HG03432 (cell line): ENCODE measurements at regions not wholly inside any gene's neighbourhood (a gene's known extent, or its start where the extent isn't known, plus 50 kb on each side); places are given as distances from the start of the nearest gene placed in this dataset.

Source experiments
- ATAC-seq: cut with Tn5 transposase; IDR thresholded peaks from one replicate; pipeline ENCODE4 v1.9.1; 2021; ENCODE audit warnings: mild to moderate bottlenecking, moderate library complexity; ENCODE audit not compliant: unreplicated experiment

DNA sequence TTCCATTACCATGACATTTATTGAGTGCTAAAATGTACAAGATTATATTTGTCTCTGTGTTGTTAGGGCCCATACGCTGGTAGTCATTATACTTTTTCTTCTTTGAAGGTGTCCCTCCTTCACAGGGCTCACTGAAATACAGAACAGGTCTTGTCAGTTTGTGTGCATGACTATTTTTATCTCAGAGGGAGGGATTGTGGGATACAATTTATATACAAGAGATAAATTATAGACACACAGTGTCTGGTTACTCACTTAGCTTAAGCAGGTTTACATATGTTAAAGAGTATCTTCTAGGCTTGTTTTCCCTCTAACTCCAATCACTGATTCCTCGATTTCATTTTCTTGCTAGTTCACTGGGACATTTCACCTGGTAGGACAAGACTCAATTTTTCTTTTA is 143.3 kb upstream of the GUCY1A1 start:
- no peak for ATAC-seq

DNA sequence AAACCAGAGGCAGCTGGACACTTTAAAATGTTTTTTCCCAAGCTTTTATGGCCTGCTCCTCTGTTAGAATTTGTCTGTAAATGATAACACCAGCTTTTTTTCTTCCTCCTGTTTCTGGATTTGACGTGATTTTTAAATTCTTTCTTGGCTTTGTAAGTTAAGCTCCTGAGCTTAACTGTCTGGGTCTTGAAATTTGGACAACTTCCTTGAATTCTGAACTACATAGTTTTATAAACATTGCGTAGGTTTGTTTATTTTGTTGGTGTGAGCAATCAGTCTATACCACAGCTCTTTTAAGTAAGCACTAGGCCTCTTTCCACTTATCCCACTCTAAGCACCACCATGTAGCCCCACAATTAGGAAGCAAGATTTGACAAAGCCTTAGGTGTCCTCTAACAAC is 144.4 kb upstream of the GUCY1A1 start:
- no peak for ATAC-seq

DNA sequence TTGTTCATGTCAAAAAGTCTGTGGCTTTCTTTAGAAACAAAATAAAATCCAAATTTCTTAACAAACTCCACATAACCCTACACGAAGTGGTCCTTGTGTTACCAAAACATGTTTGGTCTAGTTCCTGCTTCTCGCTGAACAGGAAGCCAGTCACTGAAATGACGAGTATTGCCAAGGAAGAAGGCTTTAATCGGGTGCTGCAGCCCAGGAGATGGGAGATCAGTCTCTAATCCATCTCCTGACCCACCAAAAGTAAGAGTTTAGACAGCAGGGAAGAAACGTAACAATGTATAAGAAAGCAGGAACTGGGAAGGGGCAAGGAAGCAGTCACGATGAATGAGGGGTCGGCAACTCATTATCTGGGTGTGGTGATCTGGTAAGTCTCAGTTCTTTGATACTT is 144.6 kb upstream of the MAP9 start:
- no peak for ATAC-seq

DNA sequence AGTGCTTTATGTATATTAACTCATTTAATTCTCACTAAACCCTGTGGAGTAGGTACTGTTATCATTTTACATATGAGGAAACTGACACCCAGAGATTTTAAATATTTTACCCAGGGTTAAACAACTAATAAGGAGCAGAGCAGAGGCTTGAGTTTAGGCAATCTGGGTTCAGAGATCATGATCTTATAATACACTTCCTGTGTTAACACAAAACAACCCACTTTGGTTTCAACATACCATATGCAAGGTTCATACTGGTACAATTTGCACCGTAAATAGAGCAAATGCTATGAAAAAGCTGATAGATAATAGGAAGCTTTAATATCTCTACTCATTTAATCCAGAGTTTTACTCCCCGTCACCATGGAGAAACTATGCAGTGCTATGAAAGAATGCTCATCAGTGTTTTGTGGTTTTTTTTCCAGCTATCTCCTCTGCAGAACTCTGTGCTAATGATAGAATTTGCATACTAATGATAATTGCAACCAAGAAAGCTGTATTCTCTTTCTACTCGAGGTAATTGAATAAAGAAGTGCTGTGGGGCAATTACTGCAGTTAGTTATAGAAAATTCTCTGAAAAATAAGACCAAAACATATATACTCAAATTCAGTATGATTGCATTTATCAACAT is 138.8 kb upstream of the MAP9 start:
- ATAC-seq: no peak

DNA sequence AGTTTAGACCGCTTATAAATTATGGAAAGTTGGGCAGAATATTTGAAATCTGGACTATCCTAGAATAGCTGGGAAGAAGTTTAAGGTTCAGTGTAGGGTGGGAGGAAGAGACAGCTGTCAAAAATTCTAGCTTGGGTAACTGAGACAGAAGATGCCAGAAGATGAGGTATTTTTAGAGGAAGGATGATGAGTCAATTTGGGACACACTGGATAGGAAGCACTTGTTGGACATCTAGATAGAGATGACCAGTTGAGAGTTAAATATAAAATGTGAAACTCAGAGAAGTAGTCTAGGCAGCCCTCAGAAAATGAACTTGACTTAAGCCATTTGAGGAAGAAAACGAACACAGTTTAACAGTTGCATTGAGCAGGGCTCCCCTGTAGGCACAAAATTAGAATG is 137.9 kb upstream of the MAP9 start:
- no peak for ATAC-seq

DNA sequence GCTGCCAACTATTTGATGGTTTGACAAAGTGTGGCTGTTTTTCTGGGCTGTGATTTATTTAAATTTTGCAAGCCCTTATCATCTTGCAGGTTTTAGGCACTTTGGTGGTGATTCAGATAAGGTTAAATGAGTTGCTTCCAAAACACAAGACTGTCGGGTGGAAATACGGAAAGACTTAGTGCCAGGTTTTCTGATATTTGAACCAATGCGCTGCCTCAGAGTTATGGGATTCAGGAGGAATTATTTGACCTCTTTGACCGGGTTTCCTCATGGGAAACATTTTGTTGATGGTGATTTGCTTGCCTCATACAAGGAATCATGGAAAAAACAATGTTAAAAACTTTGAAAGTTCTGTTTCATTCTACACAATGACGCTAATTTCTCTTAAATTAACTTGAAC is 136.1 kb upstream of the MAP9 start:
- ATAC-seq: no peak

DNA sequence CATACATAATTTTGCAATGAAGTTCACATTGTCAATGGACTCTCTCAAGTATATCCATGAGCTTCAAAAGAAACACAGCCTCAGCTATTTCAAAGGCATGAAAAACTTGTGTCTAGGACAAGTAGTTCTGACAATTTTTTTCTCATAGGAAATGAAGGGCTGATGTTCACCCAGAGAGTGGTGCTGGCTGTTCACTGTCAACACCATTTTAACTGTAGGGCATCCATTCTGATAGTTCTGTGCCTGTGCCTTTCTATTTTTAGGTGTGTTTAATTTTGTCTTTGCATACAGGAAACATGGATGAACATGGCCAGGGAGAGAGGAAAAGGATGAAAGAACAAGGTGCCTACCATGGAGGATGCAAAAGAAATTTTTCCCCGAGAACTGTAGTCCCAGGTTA is 135.3 kb upstream of the MAP9 start:
- ATAC-seq: no peak

DNA sequence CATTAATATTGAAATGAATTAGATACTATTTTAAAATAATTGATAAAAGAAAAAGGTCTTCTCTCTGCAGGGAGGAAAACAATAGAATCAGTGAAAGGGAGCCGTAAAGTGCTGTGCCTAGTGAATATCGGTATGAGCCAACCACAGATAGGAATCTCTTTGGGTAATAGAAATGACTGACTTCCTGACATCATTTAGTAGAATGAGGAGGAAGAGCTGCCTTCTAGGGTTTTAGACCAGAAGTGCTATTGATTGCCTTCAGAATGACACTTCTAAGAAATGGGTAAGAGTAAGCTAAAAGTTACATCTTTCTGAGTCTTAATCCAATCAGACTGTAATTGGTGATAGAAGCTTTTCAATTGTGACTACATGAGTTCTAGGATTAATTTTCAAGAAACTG is 134.0 kb upstream of the MAP9 start:
- no peak for ATAC-seq

DNA sequence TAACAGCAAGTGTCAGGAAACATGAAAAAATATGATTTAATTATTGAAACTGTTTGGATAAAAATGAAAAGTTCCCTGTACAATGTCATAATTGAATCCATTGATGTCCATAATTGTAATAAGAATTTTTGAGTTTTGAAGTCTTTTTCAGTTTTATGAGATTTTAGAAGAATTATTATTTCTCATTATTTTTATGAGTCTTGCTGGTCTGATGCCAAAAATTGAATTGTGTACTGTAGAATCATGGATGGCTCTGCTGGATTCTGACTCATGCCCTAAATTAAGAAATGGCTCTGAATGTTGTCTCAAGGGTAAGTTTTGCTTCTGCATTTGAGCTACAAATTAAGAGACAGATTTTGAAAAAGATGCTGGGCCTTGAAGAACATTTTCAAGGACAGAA is 132.8 kb upstream of the MAP9 start:
- no peak for ATAC-seq

DNA sequence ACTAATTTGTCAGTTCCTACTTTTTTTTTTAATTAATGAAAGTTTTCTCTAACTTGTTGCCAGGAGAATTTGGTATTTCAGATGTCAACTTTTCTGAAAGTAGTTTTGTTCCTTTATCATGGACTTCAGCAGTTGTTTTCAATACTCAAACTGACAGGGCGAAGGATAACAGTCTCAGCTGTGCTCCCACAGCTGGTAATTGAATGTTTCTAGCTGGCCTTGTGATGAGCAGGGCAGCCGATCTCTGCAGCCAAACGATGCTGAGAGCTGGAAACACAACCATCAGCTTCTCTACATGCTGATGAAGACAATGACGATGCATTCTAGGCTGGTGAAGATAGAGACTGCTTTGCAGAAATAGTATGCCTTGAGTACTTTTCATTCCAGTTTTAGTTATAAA is 130.0 kb upstream of the MAP9 start:
- ATAC-seq: no peak

DNA sequence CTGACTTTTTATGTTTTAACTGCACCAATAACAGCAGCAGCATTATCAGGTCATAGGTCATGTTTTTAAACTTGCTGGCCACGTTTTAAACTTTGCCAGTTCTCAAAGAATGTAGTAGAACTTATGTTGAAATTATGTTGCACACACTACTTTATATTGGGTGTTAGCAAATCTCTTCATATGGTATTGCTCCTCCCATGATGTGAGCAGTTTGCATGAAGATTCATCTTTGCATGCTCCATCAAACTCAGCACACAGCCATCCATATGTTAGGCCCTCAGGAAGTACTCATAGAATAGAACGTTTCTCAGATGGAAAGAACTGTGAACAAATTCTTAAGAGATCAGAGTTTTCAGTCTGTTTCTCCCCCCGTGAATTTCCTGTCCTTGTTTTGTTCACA is 128.6 kb upstream of the MAP9 start:
- no peak for ATAC-seq

DNA sequence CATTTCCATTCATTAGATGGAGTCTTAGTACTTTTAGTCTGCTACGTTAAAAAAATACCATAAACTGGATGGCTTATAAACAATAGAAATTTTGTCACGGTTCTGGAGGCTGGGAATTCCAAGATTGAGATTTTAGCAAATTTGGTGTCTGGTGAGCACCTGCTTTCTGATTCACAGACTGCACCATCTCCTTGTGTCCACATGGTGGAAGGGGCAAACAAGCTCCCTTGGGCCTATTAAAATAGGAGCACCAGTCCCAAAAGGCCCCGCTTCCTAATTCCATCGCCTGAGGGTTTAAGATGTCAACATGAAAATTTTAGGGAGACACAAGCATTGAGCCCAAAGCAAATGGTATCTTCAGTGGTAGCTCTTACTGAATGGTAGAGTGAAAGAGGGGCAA is 120.5 kb upstream of the MAP9 start:
- no peak for ATAC-seq

DNA sequence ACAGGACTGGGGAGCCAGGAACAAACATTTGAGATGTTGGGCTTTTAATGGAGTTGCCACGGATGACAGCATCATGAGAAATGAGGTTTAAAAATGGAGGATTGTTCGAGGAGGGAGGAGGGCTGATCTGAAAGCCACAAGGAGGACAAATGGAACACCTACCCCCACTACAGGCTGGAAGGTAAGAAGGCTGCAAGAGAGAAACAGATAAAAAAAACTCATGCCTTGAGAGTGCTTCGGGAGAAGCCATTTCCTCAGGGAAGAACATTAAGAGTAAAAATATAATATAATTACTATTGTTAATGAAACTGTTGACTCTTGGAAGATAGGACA is 119.5 kb upstream of the MAP9 start:
- no peak for ATAC-seq

DNA sequence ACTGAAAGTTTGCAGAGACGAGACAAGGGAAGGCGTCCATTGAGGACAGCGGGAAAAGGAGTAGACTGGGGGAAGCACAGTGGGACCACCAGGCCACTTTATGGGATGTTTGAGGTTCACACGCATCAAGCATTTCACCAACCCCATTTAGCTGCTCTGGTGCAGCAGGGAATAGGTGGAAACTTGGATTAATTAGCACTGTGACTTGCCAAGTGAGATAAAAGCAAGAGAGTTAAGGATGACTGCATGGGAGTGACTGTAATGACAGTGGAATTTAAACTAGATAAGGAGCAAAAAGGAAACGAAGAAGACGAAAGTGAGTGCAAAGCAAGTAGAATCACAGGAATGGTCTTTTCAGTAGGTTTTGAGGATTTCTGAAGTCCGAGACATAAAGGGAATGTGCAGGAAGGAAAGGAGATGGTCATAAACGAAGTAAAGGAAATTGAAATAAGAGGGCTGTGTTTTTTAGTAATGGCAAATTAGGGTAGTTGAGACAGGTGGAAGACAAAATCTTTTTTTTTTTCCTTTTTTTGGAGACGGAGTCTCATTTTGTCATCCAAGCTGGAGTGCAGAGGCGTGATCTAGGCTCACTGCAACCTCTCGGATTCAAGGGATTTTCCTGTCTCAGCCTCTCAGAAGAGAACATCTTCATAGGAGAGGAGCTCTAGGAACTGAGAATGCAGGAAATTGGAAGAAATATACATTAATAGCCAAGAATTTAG is 119.0 kb upstream of the MAP9 start:
- no peak for ATAC-seq

DNA sequence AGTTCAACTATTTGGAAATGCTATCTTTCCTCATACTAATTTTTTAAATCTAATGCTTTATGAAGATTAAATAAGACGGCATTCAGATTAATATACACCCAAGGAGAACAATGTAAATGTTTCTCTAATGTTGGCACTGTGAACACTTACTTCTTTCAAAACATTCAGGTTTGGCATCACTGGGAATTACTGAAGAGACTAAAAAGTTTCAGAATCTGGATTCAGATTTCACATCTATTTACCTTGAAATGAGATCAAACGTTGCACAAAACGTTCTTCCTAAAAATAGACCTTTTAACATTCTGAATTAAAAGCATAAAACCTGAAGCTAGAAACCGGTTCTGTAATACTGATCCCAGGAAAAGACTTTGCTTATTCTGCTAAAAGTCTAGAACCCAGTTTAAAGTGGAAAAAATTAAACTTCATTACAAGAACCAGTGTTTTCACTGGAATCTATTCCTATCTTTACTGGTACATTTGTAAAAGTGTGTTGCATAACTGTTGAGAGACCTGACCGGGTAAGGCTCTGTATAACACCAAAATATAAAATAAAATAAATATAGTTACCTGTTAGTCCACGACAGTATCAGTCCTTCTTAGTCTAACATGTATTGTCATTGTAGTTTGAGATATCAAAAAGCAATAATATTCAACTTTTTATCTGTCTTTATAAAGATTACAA is 117.4 kb upstream of the MAP9 start:
- no peak for ATAC-seq

DNA sequence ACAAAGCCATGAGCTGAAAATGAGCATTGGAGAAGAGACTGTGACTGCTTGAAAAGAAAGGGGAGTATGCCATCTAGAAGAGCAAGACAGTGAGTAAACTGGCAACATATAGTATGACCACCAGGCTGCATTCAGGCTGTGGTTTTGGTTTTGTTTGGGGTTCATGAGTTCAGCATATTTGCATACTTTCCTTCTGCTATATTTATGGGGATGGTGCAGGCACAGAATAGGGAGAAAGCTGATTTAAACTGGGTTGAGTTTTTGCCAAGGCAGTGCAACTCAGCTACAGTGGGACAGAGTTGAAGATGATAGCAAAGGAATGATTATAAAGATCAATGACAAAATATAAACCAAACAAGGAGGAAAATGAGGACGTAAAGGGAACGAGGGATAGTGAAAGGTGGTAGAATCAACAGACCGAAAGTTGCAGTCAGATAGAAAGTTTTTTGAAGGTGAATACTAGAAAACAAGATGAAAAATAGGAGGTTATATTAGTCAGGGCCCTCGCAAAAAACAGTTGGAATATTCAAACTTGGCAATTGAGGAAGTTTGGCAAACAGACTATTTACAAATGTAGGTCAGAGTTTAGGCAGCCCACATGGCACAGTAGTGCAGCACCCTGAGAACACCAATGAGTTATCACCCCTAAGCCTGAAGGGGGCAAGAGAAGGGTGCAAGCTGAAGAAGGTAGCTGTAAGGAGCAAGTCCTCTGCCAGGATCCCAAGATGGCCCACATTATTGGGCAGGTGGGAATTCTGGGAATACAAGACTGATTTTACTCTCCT is 114.8 kb upstream of the MAP9 start:
- peak; percentile 98 for ATAC-seq

DNA sequence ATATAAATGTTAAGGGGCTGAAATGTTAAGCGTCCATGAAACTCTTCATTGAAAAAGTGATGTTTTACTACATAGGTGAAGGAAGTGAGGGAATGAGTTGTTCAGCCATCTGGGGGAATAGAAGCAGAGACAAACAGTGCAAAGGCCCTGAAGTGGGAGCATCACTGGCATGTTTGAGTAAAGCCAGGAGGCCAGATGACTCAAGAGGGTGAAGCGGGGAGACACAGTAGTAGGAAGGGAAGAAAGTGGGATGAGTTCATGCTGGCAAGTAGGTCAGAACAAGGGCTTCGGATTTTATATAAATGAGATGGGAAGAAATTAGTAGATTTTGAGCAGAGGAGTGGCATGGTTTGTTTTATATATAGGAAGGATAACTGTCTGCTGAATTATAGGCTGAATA is 112.5 kb upstream of the MAP9 start:
- ATAC-seq: no peak

DNA sequence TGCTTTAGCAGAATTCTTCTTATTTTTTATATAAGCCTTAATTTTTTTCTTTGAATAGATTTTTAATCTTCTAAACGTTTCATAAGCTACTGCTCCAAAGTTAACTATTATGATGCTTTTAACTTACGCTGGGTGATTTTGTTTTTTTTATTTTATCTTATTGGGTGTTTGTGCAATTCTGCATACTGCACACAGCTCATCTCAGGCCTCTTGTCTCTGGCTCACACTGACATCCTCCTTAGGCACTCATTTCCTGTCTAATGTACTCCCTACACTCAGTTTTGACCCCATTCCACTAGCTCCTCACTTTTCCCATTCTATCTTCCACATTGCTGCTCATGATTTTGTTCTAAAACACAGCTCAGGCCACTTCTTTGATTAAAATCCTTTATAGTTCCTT is 111.9 kb upstream of the MAP9 start:
- no peak for ATAC-seq

DNA sequence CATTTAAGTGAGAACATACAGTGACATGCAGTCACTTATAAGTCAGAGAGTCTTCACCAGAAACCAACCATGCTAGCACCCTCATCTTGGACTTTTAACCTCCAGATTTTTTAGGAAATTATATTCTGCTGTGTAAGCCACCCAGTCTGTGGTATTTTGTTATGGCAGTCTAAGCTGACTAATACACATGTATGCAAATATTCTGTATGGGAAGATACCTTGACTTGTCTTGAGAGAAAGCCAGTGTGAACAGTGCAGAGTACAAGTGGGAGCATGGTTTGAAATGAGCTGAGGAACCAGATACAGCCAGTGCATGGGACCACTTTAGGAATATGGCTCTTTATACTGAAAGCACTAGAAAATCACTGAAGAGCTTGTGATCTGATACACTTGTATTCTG is 110.4 kb upstream of the MAP9 start:
- ATAC-seq: no peak

DNA sequence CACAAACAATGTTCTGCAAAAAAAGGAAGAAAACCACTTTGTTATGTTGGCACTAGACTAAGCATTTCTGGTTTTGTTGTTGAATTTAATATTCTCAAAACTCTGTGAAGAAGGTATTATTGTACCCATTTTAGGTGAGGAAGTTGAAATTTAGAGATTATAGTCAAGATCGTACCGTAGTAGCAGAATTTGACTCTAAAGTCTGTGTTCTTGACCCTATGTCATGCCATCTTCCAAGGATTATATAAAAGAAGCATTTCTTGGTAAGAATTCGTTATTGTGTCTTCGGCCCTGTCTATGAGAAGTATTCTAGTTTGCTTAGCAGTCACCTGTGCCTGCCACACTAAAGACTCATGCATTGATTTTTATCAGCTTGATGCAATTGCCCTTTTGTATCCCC is 104.4 kb upstream of the MAP9 start:
- ATAC-seq: no peak

DNA sequence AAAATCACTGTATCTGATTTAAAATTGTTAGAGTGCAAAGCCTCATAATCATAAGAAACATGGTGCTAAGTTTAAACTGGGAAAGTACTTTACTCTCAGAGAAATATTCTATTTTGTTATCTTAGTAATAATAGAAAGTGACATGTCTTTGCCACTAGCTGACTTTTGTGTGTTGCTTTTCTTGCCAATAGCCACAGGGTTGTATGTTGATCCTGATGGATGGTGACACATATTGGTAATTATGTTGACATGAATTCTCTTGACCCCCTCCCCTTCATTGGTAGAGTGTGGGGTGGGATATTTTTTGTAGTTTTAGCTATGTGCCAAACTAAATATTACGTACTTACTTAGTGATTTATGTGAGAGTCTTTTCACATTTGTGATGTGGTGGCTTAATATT is 103.1 kb upstream of the MAP9 start:
- ATAC-seq: no peak

DNA sequence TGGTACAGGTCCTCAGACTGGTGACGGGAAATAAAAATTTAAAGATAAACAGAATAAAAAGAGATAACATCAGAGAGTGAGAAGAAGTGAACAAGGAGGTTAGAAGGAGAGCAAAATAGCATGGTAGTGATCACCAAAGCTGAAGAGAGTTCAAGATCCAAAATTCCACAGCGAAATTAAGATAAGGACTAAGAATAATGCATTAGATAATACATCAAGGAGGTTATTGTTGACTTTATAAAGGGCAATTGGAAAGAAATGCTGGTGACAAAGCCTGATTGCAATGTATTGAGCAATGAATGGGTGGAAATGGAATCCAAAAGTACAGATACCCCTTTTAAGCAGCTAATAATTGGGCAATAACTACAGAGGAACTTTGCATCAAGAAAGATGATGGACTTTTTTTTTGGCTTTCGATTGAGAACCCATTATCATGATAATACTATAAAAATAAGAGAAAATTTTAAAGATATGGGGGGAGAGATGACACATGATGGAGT is 101.6 kb upstream of the MAP9 start:
- no peak for ATAC-seq
